HG02884 (cell line): ENCODE measurements at regions not wholly inside any gene's neighbourhood (a gene's known extent, or its start where the extent isn't known, plus 50 kb on each side); places are given as distances from the start of the nearest gene placed in this dataset.
"Not testable (repeated sequence)": the region's sequence is repeated elsewhere in the genome, so short reads cannot be mapped to it uniquely, and the experiment has no call there.

Experiments used
- ATAC-seq: cut with Tn5 transposase; IDR thresholded peaks from one replicate; pipeline ENCODE4 v1.9.1; 2021; ENCODE audit warnings: mild to moderate bottlenecking, moderate library complexity; ENCODE audit not compliant: unreplicated experiment

DNA sequence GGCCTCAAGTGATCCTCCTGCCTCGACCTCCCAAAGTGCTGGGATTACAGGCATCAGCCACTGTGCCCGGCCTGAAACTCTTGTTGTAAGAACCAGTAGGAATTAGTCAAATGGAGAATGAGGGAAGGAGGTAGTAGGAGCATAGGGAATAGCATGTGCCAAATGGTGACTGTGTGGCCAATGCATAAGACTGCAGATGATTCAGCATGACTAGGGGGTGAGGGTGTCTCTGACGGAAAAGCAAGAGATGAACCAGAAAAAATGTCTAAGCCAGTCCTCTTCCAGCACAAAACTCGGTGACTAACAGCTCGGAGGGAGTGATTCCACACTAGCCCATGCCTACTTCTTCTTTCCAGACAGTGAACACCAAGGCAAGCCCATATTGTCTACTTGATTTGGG lies 58.2 kb upstream of the DUSP21 start:
- no peak for ATAC-seq

GRCh38 chrX:44784241-44784640 lies 59.6 kb upstream of the DUSP21 start:
- no peak for ATAC-seq

GRCh38 chrX:44778254-44778653 lies 65.6 kb upstream of the DUSP21 start:
- ATAC-seq: no peak

DNA sequence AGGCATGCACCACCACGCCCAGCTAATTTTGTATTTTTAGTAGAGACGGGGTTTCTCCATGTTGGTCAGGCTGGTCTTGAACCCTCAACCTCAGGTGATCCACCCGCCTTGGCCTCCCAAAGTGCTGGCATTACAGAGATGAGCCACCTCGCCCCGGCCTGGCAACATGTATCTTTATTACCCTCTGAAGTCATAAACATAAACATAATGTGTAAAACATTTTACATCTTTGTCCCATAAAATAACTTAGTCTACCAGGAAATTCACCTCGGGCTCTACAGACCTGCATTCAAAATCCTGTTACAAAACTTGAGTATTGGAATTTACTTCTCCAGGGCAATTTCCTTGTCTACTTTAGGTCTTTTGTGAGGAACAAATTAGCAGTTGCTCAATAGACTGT lies 68.1 kb upstream of the DUSP21 start:
- ATAC-seq: no peak

- ATAC-seq: not testable (repeated sequence)
Observed at GRCh38 chrX:44774066-44774465, 69.8 kb upstream of the DUSP21 start.

- no peak for ATAC-seq
Observed at GRCh38 chrX:44770121-44770520, 73.7 kb upstream of the DUSP21 start.

DNA sequence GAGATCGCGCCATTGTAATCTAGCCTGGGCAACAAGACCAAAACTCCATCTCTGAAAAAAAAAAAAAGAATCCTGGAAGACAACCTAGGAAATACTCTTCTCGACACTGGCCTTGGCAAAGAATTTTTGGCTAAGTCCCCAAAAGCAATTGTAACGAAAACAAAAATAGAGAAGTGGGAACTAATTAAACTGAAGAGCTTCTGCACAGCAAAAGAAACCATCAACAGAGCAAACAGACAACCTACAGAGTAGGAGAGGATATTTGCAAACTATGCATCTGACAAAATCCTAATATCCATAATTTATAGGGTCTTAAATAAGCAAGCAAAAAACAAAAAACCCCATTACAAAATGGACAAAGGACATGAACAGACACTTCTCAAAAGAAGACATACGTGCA lies 76.5 kb upstream of the DUSP21 start:
- no peak for ATAC-seq

GRCh38 chrX:44765556-44765955 lies 78.3 kb upstream of the DUSP21 start:
- ATAC-seq: no peak

- ATAC-seq: no peak
Observed at GRCh38 chrX:44747969-44748368, 95.9 kb upstream of the DUSP21 start.

DNA sequence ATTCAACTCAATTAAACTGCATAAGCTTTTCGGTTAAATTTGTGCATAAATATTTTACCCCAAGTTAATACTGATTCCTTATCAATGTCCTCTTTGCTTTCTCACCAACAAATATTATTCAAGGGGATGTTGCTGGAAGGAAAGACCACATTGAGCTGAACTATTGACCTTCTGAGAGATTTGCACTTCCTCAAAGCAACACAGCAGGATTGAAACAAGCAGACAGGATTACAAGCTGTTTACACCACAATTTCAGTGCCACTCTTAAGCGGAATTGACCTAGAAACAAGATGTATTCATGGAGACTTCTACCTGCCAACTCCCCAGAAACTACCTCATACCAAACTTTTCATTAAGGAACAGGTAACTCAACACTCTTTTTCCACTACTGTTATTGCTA lies 96.5 kb upstream of the DUSP21 start:
- ATAC-seq: no peak

DNA sequence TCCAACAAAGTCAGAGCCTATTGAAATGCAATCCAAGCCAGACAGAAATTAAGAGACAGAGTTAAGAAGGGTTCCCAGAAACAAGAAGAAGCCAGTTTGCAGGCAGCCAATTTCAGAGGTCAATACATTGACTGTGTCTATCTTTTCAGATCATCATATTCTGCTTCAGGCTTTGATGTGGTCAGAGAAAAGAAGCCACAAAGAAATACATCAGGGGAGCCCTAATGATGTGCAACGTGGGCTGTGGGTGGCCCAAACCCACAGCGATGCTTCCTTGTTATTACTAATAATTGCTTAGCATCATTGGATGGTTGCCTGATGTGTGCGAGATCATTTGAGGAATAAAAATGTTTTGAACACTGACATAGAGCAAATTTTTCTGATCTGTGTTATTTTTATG lies 99.0 kb upstream of the DUSP21 start:
- no peak for ATAC-seq

DNA sequence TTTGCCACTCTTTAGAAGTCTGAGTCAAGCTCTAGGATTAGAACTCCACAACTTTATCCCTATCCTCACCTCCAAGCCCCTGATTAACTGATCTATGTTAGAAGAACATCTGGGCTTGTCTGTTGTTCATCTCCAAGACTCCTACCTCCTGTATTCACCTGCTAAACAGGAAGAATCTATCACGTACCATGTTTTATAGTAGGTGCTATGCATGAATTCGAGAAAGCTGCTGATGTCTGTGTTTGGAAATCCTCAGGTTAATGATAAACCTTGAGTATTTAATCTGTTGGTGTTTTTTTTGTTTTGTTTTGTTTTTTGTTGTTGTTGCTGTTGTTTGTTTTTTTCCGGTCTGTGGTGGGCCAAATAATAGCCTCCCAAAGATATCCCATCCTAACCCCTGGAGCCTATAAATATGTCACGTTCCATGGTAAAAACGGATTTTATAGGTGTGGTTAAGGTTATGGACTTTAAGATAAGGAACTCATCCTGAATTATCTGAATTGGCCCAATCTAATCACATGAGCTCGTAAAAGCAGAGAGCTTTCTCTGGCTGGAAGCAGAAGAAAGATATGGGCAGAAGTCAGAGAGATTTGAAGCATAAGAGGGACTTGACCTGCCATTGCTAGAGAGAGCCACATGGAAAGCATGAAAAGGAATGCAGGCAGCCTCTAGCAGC lies 101.2 kb upstream of the DUSP21 start:
- no peak for ATAC-seq

- ATAC-seq: not testable (repeated sequence)
Observed at GRCh38 chrX:44741859-44742258, 102.0 kb upstream of the DUSP21 start.

DNA sequence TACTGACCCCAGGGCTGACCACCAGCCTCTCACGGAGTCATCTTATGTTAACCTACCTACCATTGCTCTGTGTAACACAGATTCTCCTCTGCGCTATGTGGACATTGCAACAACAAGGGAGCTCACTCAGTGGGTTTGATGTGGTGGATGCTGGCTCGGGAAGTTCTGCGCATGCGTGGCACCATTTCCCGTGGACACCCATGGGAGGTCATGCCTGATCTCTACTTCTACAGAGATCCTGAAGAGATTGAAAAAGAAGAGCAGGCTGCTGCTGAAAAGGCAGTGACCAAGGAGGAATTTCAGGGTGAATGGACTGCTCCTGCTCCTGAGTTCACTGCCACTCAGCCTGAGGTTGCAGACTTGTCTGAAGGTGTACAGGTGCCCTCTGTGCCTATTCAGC lies 102.4 kb upstream of the DUSP21 start:
- not testable (repeated sequence) for ATAC-seq

DNA sequence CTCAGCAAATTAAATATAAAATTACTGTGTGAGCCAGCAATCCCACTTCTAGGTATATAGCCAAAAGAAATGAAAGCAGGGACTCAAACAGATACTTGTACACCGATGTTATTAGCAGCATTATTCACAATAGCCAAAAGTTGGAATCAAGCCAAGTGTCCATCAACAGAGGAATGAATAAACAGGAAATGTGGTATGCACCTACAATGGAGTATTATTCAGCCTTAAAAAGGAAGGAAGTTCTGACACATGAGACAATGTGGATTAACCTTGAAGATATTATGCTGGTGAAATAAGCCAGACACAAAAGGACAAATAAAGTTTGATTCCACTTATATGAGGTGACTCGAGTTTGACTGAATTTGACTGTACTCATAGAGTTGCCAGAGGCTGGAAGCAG lies 108.3 kb upstream of the DUSP21 start:
- ATAC-seq: no peak

DNA sequence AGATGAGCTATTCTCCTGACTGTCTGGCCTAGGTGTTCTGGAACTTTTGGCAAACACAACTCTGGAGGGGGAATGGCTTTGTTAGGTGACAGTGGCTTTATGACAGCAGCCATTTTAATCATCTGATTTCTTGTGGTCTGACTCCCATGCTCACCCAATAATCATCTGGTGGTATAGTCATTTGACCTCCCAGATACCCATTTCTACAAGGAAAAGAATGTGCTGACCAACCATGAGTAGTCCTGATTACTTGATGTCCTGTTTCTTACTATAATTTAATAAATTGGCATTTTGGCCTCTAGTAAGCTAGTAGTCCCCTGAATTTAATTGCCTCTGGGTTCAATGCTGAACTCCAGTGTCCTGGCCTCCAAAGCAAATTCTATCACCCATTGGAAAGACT lies 109.9 kb upstream of the DUSP21 start:
- no peak for ATAC-seq

DNA sequence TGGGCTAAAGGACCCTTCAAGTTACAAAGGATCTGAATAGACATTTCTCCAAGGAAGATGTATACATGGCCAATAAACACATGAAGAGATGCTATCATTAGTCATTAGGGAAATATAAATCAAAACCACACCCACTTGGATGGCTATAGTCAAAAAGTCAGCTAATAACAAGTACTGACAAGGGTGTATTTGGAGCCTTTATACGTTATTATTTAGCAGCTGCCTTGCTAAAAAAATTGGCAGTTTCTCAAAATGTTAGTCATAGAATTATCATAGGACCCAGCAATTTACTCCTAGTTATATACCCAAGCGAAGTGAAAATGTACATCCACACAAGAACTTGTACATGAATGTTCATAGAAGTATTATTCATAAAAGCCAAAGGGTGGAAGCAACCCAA lies 112.7 kb upstream of the DUSP21 start:
- no peak for ATAC-seq

DNA sequence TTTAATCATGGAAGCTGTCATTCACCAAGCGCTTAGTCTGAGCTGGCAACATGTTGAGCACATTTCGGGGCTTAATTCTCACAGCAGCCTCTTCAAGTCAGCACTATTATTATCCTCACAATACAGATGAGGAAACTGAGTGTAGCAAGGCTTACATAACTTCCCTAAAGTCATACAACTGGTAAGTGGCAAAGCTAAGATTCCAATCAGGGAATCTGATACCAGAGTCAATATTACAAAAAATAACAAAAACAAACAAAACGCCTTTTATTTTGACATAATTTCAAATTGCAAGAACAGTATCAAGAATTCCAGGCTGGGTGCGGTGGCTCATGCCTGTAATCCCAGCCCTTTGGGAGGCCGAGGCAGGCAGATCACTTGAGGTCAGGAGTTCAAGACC lies 120.4 kb upstream of the DUSP21 start:
- no peak for ATAC-seq

DNA sequence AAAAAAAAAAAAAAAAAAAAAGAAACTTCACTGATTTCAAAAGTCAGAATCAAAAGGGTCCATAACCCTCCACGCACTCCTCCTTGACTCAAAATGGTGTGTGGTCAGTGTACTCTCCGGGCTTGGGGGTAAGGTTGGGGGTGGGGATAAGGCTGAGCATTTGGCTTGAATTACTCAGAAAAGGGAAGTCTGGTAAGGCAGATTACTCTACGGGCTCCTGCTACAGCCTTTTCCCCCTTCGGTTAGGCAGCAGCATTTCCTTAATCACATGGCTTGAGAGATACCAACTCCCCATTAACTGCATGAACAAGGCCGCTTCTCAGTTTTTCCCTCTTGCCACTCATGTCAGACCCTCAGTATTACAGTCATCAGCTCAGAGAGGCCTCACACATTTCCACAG lies 135.4 kb upstream of the DUSP21 start:
- ATAC-seq: no peak

- no peak for ATAC-seq
Observed at GRCh38 chrX:44705817-44706551, 137.8 kb upstream of the DUSP21 start.

- ATAC-seq: no peak
Observed at GRCh38 chrX:44698357-44698756, 145.5 kb upstream of the DUSP21 start.

- ATAC-seq: no peak
Observed at GRCh38 chrX:44693255-44693654, 150.6 kb upstream of the DUSP21 start.

GRCh38 chrX:44690129-44690528 lies 147.5 kb upstream of the FUNDC1 start:
- no peak for ATAC-seq
